Calu3 (cell line): ENCODE measurements at regions not wholly inside any gene's neighbourhood (a gene's known extent, or its start where the extent isn't known, plus 50 kb on each side); places are given as distances from the start of the nearest gene placed in this dataset.

Experiments used
- BruUV-seq: library from RNA; stranded (reverse); fragments of 400-500 nt; replicated peaks from 2 replicates; lab custom pipeline; 2021; lab: Mats Ljungman, UMichigan
- CTCF ChIA-PET: fragments of 300-600 bp; sonication (Branson Sonifier 250); formaldehyde crosslinking; loops from one replicate; lab custom pipeline; 2022; ENCODE audit warnings: antibody characterized with exemption; lab: Charles Lee
- DNase-seq: peaks from one replicate; pipeline ENCODE4 v3.0.0; 2022
- H3K27ac Mint-ChIP-seq: one replicate; pipeline ENCODE4 v1.8.0; 2022; ENCODE audit warnings: mixed read lengths; ENCODE audit not compliant: unreplicated experiment
- H3K27me3 Mint-ChIP-seq: one replicate; pipeline ENCODE4 v1.8.0; 2022; ENCODE audit warnings: mixed read lengths; ENCODE audit not compliant: unreplicated experiment
- H3K36me3 Mint-ChIP-seq: one replicate; pipeline ENCODE4 v1.8.0; 2022; ENCODE audit warnings: mild to moderate bottlenecking, moderate library complexity, mixed read lengths; ENCODE audit not compliant: insufficient read depth, unreplicated experiment
- H3K4me1 Mint-ChIP-seq: one replicate; pipeline ENCODE4 v1.8.0; 2022; ENCODE audit warnings: mild to moderate bottlenecking, low read depth, mixed read lengths; ENCODE audit not compliant: unreplicated experiment
- H3K4me3 Mint-ChIP-seq: one replicate; pipeline ENCODE4 v1.8.0; 2022; ENCODE audit warnings: mild to moderate bottlenecking, low read depth, moderate library complexity, mixed read lengths; ENCODE audit not compliant: unreplicated experiment
- H3K9me3 Mint-ChIP-seq: one replicate; pipeline ENCODE4 v1.8.0; 2022; ENCODE audit warnings: low read depth, mixed read lengths; ENCODE audit not compliant: unreplicated experiment
- CTCF ChIP-seq: fragments of 200-600 bp; IDR thresholded peaks from one replicate; pipeline ENCODE4 v1.8.0; 2022; ENCODE audit warnings: antibody characterized with exemption; ENCODE audit not compliant: unreplicated experiment
- intact Hi-C: fragments of 100-400 bp; cut with micrococcal nuclease; formaldehyde crosslinking; loops from one replicate; pipeline ENCODE4 v1.10.0; 2022; ENCODE audit not compliant: unreplicated experiment

GRCh38 chr3:176362191-176362731, 835.0 kb downstream of the TBL1XR1 start:
- no TSS peak for BruUV-seq

GRCh38 chr3:176359211-176359610, 838.1 kb downstream of the TBL1XR1 start:
- Mint-ChIP-seq H3K9me3 (peaks cover 2% of the 10 kb centered on the region), H3K27ac (no peak overlapping the region), H3K4me1 (no peaks in the 10 kb centered on the region), H3K36me3 (no peaks in the 10 kb centered on the region), H3K27me3 (no peaks in the 10 kb centered on the region), H3K4me3 (no peak overlapping the region)
- BruUV-seq = no TSS peak
- peak; percentile 45 for TF ChIP-seq CTCF
- intact Hi-C loops = no loop called here
- DNase-seq = no peak
- CTCF ChIA-PET = no interaction called here

More at GRCh38 chr3:176362191-176362731, 835.0 kb downstream of the TBL1XR1 start:
- H3K36me3 Mint-ChIP-seq = no peaks in the 10 kb centered on the region
- no peaks in the 10 kb centered on the region for H3K27me3 Mint-ChIP-seq
- no peak overlapping the region for H3K4me3 Mint-ChIP-seq
- H3K4me1 Mint-ChIP-seq = no peaks in the 10 kb centered on the region
- no peak for TF ChIP-seq CTCF
- H3K27ac Mint-ChIP-seq = no peak overlapping the region
- intact Hi-C loops = no loop called here
- H3K9me3 Mint-ChIP-seq = peaks cover 2% of the 10 kb centered on the region
- no peak for DNase-seq
- CTCF ChIA-PET = no interaction called here

DNA sequence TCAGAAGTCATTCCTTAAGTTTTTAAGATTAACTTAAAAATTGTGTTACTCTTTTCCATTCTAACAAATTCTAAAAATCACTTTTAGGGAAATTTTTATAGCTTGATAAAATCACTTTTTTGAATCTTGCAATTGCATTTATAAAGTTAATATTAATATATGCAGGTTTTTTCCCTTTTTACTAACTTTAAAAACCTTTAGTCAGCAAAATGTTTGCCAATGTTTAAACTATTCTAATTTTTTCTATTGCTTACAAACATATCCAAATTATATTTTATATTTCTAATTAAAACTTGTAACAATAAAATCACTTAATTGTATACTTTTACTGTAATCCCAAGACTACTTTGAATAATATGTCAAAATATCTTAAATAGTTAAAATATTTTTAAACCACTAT, 839.4 kb downstream of the TBL1XR1 start:
- TF ChIP-seq CTCF = no peak
- CTCF ChIA-PET = interaction anchor here (0.6 kb wide), 1 partner anchor 1648 kb away, joined by 4 read pairs; no protein-coding TSS in a partner anchor
- no peaks in the 10 kb centered on the region for H3K36me3 Mint-ChIP-seq
- no peaks in the 10 kb centered on the region for H3K27me3 Mint-ChIP-seq
- no peak overlapping the region for H3K27ac Mint-ChIP-seq
- peaks cover 2% of the 10 kb centered on the region for H3K9me3 Mint-ChIP-seq
- H3K4me1 Mint-ChIP-seq = peaks cover 5% of the 10 kb centered on the region
- no peak overlapping the region for H3K4me3 Mint-ChIP-seq
- DNase-seq = no peak
- no TSS peak for BruUV-seq
- intact Hi-C loops = no loop called here

GRCh38 chr3:176354843-176355242, 842.4 kb downstream of the TBL1XR1 start:
- intact Hi-C loops = no loop called here

More at GRCh38 chr3:176354843-176355242, 842.4 kb downstream of the TBL1XR1 start:
- no TSS peak for BruUV-seq
- CTCF ChIA-PET = no interaction called here
- H3K36me3 Mint-ChIP-seq = no peaks in the 10 kb centered on the region
- TF ChIP-seq CTCF = no peak
- DNase-seq = no peak
- H3K27ac Mint-ChIP-seq = no peak overlapping the region
- no peaks in the 10 kb centered on the region for H3K9me3 Mint-ChIP-seq
- H3K4me3 Mint-ChIP-seq = no peak overlapping the region
- no peaks in the 10 kb centered on the region for H3K27me3 Mint-ChIP-seq
- peaks cover 8% of the 10 kb centered on the region for H3K4me1 Mint-ChIP-seq
